MM.1S (cell line): ENCODE measurements at regions not wholly inside any gene's neighbourhood (a gene's known extent, or its start where the extent isn't known, plus 50 kb on each side); places are given as distances from the start of the nearest gene placed in this dataset.
"Not testable (repeated sequence)": the region's sequence is repeated elsewhere in the genome, so short reads cannot be mapped to it uniquely, and the experiment has no call there.

Source experiments
- CTCF ChIP-seq: fragments of 300-600 bp; sonication (generic); IDR thresholded peaks from 2 replicates; pipeline ENCODE4 v1.5.1; 2016; ENCODE audit warnings: antibody characterized with exemption, low read length, mixed read lengths
- EZH2phosphoT487 ChIP-seq: fragments of 300-600 bp; sonication (generic); IDR thresholded peaks from 2 replicates; pipeline ENCODE4 v1.6.1; 2018; ENCODE audit warnings: antibody characterized with exemption, low read length

DNA sequence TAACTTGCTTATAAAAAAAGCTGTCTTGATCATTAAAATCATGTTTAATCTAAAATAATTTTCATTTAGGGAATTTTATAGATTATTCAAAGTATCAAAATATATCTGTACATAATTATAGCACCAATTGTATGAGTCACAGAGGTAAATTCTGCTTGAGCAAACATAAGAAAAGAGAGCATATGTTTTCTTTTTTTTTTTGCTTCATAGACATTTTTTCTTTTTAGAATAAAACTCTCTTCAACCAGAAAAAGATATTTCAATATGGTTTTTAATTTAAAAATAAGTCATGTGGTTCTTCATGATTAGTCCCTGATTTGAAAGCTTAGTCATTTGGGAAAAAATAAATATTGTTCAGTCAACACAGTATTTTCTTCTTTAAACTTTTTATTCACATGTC is 2390.6 kb downstream of the ARAP2 start:
- TF ChIP-seq CTCF, EZH2phosphoT487: not testable (repeated sequence)
